ENCODE measurements at regions not wholly inside any gene's neighbourhood (a gene's known extent, or its start where the extent isn't known, plus 50 kb on each side); places are given as distances from the start of the nearest gene placed in this dataset.

DNA sequence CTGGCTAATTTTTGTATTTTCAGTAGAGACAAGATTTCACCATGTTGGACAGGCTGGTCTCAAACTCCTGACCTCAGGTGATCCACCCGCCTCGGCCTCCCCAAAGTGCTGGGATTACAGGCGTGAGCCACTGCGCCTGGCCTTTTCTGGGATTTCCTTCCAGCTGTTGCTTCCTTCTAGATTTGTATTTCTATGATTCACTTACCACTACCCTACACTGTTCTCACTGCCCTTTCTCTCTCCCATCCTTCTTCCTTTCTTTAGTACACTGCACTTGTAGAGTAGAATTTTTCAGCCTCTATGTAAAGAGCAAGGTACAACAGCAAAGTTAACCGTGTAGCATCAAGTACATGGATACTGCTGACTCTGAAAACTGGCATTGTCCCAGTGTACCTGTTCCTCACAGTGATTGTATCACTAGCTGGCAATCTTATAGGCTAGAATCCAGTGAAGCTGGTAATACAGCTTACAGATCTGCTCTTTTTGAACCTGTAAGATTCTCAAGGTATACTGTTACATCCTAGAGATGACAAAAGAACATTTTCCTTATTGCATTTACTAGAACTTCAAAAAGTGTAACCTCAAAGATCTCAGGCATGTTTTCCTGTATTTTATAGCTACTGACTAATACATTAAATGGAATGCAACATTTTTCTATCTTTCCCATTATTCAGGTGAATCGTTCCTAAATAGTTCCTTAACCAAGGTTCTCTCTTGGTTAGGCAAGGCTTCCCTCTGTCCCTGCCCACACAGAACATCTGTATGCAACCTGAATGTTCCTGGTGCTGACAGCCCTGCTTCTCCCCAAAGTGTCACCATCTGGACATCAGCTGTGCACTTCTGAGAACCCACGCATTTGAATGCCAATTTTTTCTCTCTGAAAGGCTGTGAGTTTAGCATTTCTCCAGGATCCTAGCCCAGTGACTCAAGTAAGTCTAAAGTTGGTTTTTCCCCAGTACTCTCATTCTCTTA lies 74.1 kb upstream of the RAP2B start:
- no peak for DNase-seq (ENCODE audit: low read depth, low spot score)
- in situ Hi-C loops (cut with HindIII; ENCODE audit: low pct_unique_long_range_greater_than_20kb, low sequenced_read_pairs) = no loop called here

DNA sequence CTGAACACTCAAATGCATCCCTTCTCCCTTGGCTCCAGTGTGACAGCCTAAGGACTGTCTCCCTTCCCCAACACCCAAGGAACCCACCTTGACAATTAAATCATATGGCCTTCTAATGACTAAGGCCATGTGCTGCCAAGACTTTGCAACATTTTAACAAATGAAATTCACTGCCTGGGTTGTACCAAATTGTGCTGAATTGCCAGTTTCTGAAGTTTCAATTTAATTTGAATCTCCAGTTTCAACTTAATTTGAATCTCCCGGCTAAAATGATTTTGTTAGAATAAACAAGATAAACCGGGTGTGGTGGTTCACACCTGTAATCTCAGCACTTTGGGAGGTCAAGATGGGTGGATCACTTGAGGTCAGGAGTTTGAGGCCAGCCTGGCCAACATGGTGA lies 72.4 kb upstream of the RAP2B start:
- in situ Hi-C loops (cut with HindIII; ENCODE audit: low pct_unique_long_range_greater_than_20kb, low sequenced_read_pairs) = no loop called here
- DNase-seq (ENCODE audit: low read depth, low spot score) = no peak

DNA sequence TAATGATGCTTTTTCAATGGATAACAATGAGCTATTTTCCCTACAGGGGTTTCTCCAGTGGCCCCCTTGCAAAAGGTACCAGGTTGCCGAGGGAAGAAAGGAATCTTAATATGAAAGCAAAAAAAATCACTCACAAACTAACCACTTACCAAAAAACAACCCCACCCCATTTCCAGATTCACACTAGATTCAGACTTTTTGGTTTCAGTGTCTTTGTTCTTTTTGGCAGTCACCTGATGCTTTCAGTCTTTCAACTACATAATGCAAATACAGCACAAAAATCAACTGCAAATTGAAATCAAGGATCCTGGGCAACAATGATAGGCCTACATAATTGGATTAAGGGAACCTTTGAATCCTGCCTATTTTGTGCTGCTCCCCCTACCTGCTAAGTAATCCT lies 71.1 kb upstream of the RAP2B start:
- no peak for DNase-seq (ENCODE audit: low read depth, low spot score)
- in situ Hi-C loops (cut with HindIII; ENCODE audit: low pct_unique_long_range_greater_than_20kb, low sequenced_read_pairs) = no loop called here

DNA sequence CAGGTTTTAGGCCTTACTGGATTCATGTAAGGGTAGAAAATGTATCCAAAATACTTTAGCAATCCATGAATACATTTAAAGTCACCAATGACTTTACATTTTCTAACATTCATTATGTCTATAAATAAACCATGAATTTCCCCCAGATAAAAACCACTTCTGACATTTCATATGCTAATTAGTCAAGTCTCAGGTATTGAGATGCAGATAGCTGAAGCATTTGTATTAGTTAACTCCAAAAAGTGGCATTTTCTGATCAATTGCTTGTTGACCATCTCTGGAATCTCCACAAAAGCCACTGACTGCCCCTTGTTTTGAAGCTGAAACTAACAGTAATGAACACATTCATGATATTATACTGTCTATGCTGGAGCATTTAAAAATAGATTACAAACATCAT lies 68.4 kb upstream of the RAP2B start:
- DNase-seq (ENCODE audit: low read depth, low spot score) = no peak
- in situ Hi-C loops (cut with HindIII; ENCODE audit: low pct_unique_long_range_greater_than_20kb, low sequenced_read_pairs) = no loop called here

DNA sequence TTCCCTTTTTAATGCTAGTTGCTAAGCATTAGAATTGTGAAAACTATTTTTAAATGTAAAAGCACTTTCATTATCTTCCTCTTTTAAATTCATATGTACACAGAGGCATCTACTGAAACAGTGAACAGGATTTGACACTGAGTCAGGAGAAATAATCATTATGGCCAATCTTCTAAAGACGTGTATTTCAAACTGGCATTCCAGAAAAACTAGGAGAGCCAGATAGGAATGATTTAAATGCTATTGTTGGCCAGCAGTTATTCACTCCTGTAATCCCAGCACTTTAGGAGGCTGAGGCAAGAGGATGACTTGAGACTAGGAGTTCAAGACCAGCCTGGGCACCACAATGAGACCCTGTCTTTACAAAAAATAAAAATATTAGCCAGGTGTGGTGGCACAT lies 67.6 kb upstream of the RAP2B start:
- in situ Hi-C loops (cut with HindIII; ENCODE audit: low pct_unique_long_range_greater_than_20kb, low sequenced_read_pairs) = no loop called here
- no peak for DNase-seq (ENCODE audit: low read depth, low spot score)

DNA sequence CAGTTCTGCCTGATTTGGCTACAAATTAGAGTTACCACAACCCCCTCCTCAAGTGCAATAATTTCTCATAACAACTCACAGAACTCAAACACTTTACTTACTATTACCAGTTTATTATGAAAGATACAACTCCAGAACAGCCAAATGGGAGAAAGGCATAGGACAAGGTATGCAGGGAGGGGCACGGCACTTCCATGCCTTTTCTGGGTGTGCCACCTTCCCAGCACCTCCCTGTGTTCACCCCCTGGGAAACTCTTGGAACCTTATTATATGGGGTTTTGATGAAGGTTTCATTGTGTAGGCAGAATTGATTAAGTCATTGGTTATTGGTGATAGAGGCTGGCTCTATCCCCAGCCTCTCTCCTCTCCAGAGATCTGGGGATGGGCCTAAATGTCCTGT lies 66.6 kb upstream of the RAP2B start:
- in situ Hi-C loops (cut with HindIII; ENCODE audit: low pct_unique_long_range_greater_than_20kb, low sequenced_read_pairs) = no loop called here

DNA sequence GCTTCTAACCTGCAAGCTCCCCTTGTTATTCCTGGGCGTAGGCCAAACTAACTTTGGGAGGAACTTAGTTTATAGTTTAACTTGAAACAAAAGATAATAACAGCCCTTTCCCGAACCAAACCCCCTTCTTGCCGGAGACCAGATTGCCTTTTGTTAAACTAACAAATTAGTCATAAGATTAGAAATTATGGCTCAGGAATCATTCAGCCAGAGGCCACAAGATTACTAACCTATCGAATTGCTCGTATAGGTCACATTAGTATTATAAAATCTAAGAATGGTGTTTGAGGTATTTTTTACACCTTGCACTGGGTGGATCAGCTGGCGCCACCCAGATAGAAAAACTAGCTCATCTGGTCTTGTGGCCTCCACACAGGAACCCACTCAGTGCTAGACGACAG lies 65.3 kb upstream of the RAP2B start:
- DNase-seq (ENCODE audit: low read depth, low spot score) = no peak
- in situ Hi-C loops (cut with HindIII; ENCODE audit: low pct_unique_long_range_greater_than_20kb, low sequenced_read_pairs) = no loop called here

More for the DNA sequence above, 66.6 kb upstream of the RAP2B start:
- no peak for DNase-seq (ENCODE audit: low read depth, low spot score)

DNA sequence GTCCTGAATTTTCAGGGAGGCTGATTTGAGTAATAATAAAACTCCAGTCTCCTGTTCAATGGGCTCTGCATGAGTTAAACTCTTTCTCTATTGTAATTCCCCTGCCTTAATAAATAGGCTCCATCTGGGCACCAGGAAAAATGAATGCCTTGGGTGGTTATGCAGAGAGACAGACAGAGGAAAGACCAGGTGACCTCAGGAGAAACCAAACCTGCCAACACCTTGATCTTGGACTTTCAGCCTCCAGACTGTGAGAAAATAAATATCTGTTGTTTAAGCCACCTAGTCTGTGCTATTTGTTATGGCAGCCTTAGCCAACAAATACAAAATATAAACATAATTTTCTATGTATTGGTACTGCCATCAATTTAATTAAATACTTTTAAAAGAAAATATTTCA lies 64.8 kb upstream of the RAP2B start:
- no peak for DNase-seq (ENCODE audit: low read depth, low spot score)
- in situ Hi-C loops (cut with HindIII; ENCODE audit: low pct_unique_long_range_greater_than_20kb, low sequenced_read_pairs) = no loop called here

DNA sequence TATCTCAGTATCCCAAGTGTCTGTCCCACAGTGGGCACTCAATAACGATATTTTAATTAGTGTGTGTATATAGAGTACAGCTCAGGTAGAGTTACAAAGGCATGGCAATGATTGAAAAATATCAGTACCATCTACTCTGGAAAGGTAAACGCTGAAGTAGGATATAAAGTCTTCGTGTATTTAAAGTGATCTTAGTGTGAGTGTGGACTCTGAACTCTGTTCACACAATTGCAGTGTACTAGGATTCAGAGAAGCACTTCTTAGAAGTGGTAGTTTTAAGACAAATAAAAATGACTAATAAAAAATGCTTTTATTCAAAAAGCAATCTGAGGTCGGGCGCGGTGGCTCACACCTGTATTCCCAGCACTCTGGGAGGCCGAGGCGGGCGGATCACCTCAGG lies 62.9 kb upstream of the RAP2B start:
- no peak for DNase-seq (ENCODE audit: low read depth, low spot score)
- in situ Hi-C loops (cut with HindIII; ENCODE audit: low pct_unique_long_range_greater_than_20kb, low sequenced_read_pairs) = no loop called here

DNA sequence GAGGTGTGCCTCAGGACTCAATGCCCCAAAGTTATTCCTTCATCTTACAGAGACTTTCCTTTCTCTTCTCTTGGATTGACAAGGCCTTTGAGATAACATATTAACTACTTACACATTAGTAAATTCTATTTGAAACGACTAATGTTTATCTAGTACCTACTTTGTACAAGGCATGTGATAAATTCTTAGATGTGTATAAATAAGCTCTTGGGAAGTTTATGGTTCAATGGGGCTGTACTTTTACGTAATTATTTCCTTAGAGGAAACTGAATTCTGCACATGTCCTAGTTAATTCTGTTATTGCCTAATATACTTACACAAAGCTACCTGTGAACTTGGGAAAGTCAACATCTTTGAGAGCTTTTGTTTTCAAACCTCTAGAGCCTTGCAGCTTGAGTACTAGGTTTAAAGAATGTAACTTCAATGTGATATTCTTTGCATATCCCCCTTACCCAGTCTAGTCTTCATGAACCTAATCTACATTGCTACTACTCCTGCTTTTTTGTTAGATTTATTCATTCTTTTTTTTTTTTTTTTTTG lies 58.5 kb upstream of the RAP2B start:
- in situ Hi-C loops (cut with HindIII; ENCODE audit: low pct_unique_long_range_greater_than_20kb, low sequenced_read_pairs) = no loop called here
- DNase-seq (ENCODE audit: low read depth, low spot score) = no peak

DNA sequence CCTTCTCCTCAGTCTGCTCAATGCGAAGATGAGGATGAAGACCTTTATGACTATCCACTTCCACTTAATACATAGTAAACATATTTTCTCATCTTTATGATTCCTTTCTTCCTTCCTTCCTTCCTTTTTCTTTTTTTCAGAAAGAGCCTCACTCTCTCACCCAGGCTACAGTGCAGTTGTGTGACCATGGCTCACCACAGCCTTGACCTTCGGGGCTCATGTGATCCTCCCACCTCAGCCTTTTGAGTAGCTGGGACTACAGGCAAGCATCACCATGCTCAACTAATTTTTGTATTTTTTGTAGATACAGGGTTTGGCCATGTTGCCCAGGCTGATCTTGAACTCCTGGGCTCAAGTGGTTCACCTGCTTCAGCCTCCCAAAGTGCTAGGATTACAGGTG lies 52.0 kb upstream of the RAP2B start:
- no peak for DNase-seq (ENCODE audit: low read depth, low spot score)
- in situ Hi-C loops (cut with HindIII; ENCODE audit: low pct_unique_long_range_greater_than_20kb, low sequenced_read_pairs) = no loop called here

DNA sequence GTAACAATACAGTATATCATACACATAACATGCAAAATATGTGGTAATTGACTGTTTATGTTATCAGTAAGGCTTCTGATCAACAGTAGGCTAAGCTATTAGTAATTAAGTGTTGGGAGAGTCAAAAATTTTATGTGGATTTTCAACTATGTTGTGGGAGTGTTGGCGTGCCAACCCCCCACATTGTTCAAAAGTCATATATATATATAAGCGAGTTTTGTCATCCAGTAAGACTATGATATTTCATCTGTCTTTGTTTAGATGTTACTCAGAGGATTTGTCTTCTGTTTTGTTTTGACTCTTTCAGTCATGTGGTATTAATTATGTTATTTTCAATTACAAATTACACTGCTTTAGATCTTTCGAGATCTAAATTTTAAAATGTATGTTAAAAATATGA lies 51.0 kb upstream of the RAP2B start:
- in situ Hi-C loops (cut with HindIII; ENCODE audit: low pct_unique_long_range_greater_than_20kb, low sequenced_read_pairs) = no loop called here
- DNase-seq (ENCODE audit: low read depth, low spot score) = no peak

Small RNA genes in the stretch of these regions (small RNA-seq; reads per million reads assigned to genes)
- 0 reads per million in 2 experiments for gene HMGN2P13
